GM12873 (cell line): ENCODE measurements at regions not wholly inside any gene's neighbourhood (a gene's known extent, or its start where the extent isn't known, plus 50 kb on each side); places are given as distances from the start of the nearest gene placed in this dataset.

Experiments
- TF ChIP-seq, protein P1 (sequence below): IDR thresholded peaks from 2 replicates; pipeline ENCODE4 v1.5.1; 2012; ENCODE audit warnings: low read depth, mild to moderate bottlenecking, moderate library complexity, low read length, control low read depth; ENCODE audit not compliant: insufficient read depth; ENCODE audit errors: missing control alignments

- TF ChIP-seq, protein P1, sequence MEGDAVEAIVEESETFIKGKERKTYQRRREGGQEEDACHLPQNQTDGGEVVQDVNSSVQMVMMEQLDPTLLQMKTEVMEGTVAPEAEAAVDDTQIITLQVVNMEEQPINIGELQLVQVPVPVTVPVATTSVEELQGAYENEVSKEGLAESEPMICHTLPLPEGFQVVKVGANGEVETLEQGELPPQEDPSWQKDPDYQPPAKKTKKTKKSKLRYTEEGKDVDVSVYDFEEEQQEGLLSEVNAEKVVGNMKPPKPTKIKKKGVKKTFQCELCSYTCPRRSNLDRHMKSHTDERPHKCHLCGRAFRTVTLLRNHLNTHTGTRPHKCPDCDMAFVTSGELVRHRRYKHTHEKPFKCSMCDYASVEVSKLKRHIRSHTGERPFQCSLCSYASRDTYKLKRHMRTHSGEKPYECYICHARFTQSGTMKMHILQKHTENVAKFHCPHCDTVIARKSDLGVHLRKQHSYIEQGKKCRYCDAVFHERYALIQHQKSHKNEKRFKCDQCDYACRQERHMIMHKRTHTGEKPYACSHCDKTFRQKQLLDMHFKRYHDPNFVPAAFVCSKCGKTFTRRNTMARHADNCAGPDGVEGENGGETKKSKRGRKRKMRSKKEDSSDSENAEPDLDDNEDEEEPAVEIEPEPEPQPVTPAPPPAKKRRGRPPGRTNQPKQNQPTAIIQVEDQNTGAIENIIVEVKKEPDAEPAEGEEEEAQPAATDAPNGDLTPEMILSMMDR = no peak
Observed at GRCh38 chr18:61694236-61694635, 198.6 kb downstream of the RNF152 start.

DNA sequence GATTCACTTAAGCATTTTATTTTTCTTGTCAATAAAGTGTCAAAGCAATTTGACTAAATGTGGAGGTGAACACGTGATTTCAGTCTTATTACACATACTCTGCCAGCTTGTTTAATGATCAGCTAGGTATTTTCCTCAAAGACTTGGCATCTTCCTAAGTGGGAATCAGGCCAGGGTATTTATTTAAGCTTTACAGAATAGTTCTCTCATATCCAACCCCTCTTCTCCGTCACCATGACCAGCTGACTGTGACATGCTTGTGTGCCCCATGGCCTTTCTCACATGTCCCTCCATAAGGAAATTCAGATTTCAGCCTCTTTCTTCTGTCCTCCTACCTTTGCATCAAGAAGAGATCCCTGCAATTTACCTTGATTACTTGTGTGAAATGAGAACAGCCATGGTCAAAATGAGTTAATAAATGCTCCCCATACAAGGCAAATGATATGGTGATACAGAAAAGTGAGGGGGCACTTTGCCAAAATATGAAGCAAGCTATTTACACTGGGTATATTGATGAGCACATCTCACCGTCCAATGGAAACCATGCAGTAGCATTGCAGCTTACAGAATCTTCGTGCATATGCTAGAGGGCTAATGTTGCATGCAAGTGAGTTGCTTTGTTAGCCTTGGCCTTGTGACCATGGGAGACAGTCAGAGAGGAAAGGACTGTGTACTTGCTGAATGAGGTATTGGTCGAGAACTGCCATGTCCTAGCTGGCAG lies 202.2 kb downstream of the RNF152 start:
- TF ChIP-seq, protein P1 = no peak

DNA sequence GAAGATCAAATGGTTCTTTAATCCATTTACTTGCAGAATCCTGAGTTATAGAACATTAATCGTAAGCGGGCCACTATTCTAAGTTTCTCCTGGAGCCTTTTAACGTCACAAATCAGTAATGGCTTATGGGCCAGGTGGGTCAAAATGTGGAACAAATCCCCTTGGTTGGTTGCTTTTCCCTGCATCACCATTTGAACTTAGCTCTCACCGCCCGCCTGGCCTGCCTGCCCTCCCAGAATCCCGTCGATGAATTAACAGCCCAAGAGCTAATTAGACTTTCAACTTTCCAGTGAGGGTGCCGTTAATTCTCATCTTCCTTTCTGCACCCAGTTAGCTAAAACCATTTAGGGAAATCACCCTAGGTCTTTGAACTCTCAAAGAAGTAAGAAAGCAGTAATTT lies 205.5 kb downstream of the RNF152 start:
- TF ChIP-seq, protein P1 = no peak

GRCh38 chr18:61683856-61684255 lies 209.0 kb downstream of the RNF152 start:
- TF ChIP-seq, protein P1 = no peak

DNA sequence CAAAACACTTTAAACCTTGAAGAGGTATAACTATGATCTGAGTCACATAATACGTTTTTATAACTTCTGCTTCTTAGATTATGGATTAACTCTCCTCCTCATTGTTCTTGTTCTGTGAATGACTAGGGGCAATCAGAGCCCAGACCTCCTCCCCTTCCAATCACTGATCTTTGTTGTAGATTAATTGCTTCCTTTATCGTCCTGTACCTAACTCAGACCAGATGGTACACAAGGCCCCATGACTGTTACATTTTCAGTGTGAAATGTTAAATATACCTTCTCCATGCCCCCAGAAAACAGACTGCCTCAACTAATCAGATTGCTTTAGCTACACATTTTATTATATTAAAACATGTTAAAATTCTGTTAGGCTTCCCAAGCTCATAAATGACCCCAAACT lies 211.7 kb downstream of the RNF152 start:
- TF ChIP-seq, protein P1 = no peak

- TF ChIP-seq, protein P1 = no peak
Observed at GRCh38 chr18:61679836-61680235, 213.0 kb downstream of the RNF152 start.

DNA sequence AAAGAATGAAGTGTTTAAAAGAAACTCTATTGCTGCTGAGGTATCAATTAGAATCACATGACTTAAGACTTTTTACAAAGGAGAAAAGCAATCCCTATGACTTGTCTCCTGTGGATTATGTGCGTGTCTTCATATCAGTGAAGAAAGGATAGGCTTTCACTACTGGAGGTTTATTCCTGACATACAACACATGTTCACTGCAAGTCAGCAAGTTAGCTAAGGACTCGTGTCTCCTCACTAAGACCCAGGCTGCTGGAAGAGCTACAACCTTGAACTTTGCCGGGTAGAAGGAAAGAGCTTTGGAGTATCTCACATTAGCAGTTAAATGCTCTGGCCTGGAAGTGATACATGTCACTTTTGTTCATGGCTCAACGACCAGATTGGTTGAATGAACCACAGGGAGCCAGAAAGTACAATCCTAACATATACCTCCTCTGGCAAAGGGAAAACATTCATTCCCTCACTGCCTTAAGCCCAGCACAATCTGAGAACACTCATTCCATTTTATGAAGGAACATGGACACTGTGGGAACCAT lies 215.3 kb downstream of the RNF152 start:
- TF ChIP-seq, protein P1 = no peak
